Loucy (cell line): ENCODE measurements at regions not wholly inside any gene's neighbourhood (a gene's known extent, or its start where the extent isn't known, plus 50 kb on each side); places are given as distances from the start of the nearest gene placed in this dataset.

Experiments used
- H2AFZ ChIP-seq: fragments of 200-600 bp; sonication (generic); 2 replicates; pipeline ENCODE4 v1.6.0; 2016; ENCODE audit warnings: antibody characterized with exemption, mild to moderate bottlenecking, low read length, moderate library complexity
- H3F3A ChIP-seq: fragments of 200-600 bp; 2 replicates; pipeline ENCODE4 v1.6.0; 2016; ENCODE audit warnings: antibody characterized with exemption, low read depth, mild to moderate bottlenecking
- H3K27me3 ChIP-seq: fragments of 200-600 bp; sonication (generic); 2 replicates; pipeline ENCODE4 v1.6.1; 2014; ENCODE audit warnings: low read length, mild to moderate bottlenecking; ENCODE audit not compliant: insufficient read depth, poor library complexity, severe bottlenecking
- H3K36me3 ChIP-seq: fragments of 200-600 bp; sonication (generic); 2 replicates; pipeline ENCODE4 v1.6.1; 2016; ENCODE audit warnings: low read length; ENCODE audit not compliant: insufficient read depth
- H3K4me1 ChIP-seq: fragments of 200-600 bp; sonication (generic); 2 replicates; pipeline ENCODE4 v1.5.1; 2014; ENCODE audit warnings: low read length, mild to moderate bottlenecking; ENCODE audit not compliant: insufficient read depth, poor library complexity, severe bottlenecking
- H3K4me2 ChIP-seq: fragments of 200-600 bp; sonication (generic); 2 replicates; pipeline ENCODE4 v1.6.0; 2014; ENCODE audit warnings: antibody characterized with exemption, low read length, low read depth, mild to moderate bottlenecking; ENCODE audit not compliant: poor library complexity, severe bottlenecking
- H3K4me3 ChIP-seq: fragments of 200-600 bp; sonication (generic); 2 replicates; pipeline ENCODE4 v1.5.1; 2014; ENCODE audit warnings: low read length, mild to moderate bottlenecking, mixed read lengths; ENCODE audit not compliant: poor library complexity, severe bottlenecking
- H3K79me2 ChIP-seq: fragments of 200-600 bp; sonication (generic); 2 replicates; pipeline ENCODE4 v1.6.1; 2014; ENCODE audit warnings: low read length; ENCODE audit not compliant: insufficient read depth
- H3K9ac ChIP-seq: fragments of 200-600 bp; sonication (generic); 2 replicates; pipeline ENCODE4 v1.6.0; 2014; ENCODE audit warnings: mild to moderate bottlenecking, low read depth, low read length, moderate library complexity; ENCODE audit not compliant: poor library complexity, severe bottlenecking
- H3K9me2 ChIP-seq: fragments of 200-600 bp; sonication (generic); replicated peaks from 2 replicates; pipeline ENCODE4 v1.6.1; 2016; ENCODE audit warnings: low read depth, low read length, mixed read lengths
- H3K9me3 ChIP-seq: fragments of 200-600 bp; sonication (generic); 2 replicates; pipeline ENCODE4 v1.6.1; 2014; ENCODE audit warnings: mild to moderate bottlenecking, antibody characterized with exemption, low read length, low read depth; ENCODE audit not compliant: insufficient read depth
- H4K20me1 ChIP-seq: fragments of 200-600 bp; sonication (generic); 2 replicates; pipeline ENCODE4 v1.6.0; 2014; ENCODE audit warnings: antibody characterized with exemption, low read length, mild to moderate bottlenecking; ENCODE audit not compliant: insufficient read depth, poor library complexity, severe bottlenecking
- CTCF ChIP-seq: fragments of 200-600 bp; sonication (generic); conservative IDR thresholded peaks from 2 replicates; pipeline ENCODE4 v1.5.1; 2014; ENCODE audit warnings: mild to moderate bottlenecking, antibody characterized with exemption, low read length
- EZH2phosphoT487 ChIP-seq: fragments of 200-600 bp; IDR thresholded peaks from 2 replicates; pipeline ENCODE4 v1.6.1; 2018; ENCODE audit warnings: antibody characterized with exemption, mild to moderate bottlenecking, moderate library complexity, borderline replicate concordance

- Histone ChIP-seq H2AFZ (no peak overlapping the region), H3K36me3 (no peaks in the 10 kb centered on the region), H3K79me2 (no peaks in the 10 kb centered on the region), H3K4me2 (no peak overlapping the region), H3K9me2 (no peaks in the 10 kb centered on the region), H3K9me3 (no peaks in the 10 kb centered on the region), H3K4me1 (no peaks in the 10 kb centered on the region), H3K4me3 (no peak overlapping the region), H3F3A (no peaks in the 10 kb centered on the region), H4K20me1 (no peaks in the 10 kb centered on the region), H3K27me3 (no peaks in the 10 kb centered on the region), H3K9ac (no peak overlapping the region)
- TF ChIP-seq CTCF (no peak), EZH2phosphoT487 (no peak)
These were observed 57.1 kb upstream of the KLHL29 start for GRCh38 chr2:23327887-23328286.

- no peaks in the 10 kb centered on the region for H3K4me1 ChIP-seq
- no peaks in the 10 kb centered on the region for H3F3A ChIP-seq
- no peak overlapping the region for H3K4me2 ChIP-seq
- no peak overlapping the region for H3K4me3 ChIP-seq
- no peaks in the 10 kb centered on the region for H3K79me2 ChIP-seq
- no peaks in the 10 kb centered on the region for H3K9me2 ChIP-seq
- H3K36me3 ChIP-seq = no peaks in the 10 kb centered on the region
- no peaks in the 10 kb centered on the region for H3K27me3 ChIP-seq
- no peaks in the 10 kb centered on the region for H4K20me1 ChIP-seq
- no peak overlapping the region for H2AFZ ChIP-seq
- H3K9me3 ChIP-seq = no peaks in the 10 kb centered on the region
- TF ChIP-seq CTCF (peak; percentile 48), EZH2phosphoT487 (no peak)
- no peak overlapping the region for H3K9ac ChIP-seq
These were observed 54.8 kb upstream of the KLHL29 start for GRCh38 chr2:23330214-23330613.
